ENCODE measurements at regions not wholly inside any gene's neighbourhood (a gene's known extent, or its start where the extent isn't known, plus 50 kb on each side); places are given as distances from the start of the nearest gene placed in this dataset.

GRCh38 chr4:59217910-59218631 is 1982.1 kb upstream of the ADGRL3 start:
- no CpG with 5 or more reads among the region's 5 CpGs for WGBS (ENCODE audit: extremely low coverage, insufficient coverage, low lambda C conversion rate)
- Histone ChIP-seq H3K4me2 (ENCODE audit: low read length) (no peak overlapping the region), H3K9ac (ENCODE audit: low read length) (no peak overlapping the region)

GRCh38 chr4:59222221-59222620 is 1977.9 kb upstream of the ADGRL3 start:
- H3K4ac ChIP-seq (ENCODE audit: low read depth, low read length), result no peak overlapping the region
- H3K23ac ChIP-seq (ENCODE audit: low read length), result no peak overlapping the region
- WGBS (ENCODE audit: extremely low coverage, insufficient coverage, low lambda C conversion rate), result no CpG with 5 or more reads among the region's 4 CpGs
- DNase-seq, result no peak
- no peak overlapping the region for H2BK120ac ChIP-seq (ENCODE audit: low read depth, low read length)
- no peaks in the 10 kb centered on the region for H3K4me1 ChIP-seq (ENCODE audit: control insufficient read depth, low read depth, low read length)
- no peak overlapping the region for H3K4me3 ChIP-seq (ENCODE audit: low read length)
- H3K79me1 ChIP-seq (ENCODE audit: low read length), result no peaks in the 10 kb centered on the region
- H2AK5ac ChIP-seq (ENCODE audit: low read length), result no peak overlapping the region
- no peak overlapping the region for H3K56ac ChIP-seq (ENCODE audit: low read length)
- H3K27me3 ChIP-seq (ENCODE audit: insufficient read depth, low read length, poor library complexity), result no peaks in the 10 kb centered on the region
- no peak overlapping the region for H3K18ac ChIP-seq (ENCODE audit: low read length)
- no peak overlapping the region for H2BK5ac ChIP-seq (ENCODE audit: low read length)
- H3K9ac ChIP-seq (ENCODE audit: low read length), result no peak overlapping the region
- H4K5ac ChIP-seq (ENCODE audit: low read length), result no peak overlapping the region
- no peak overlapping the region for H3K27ac ChIP-seq (ENCODE audit: low read depth, low read length)
- no peaks in the 10 kb centered on the region for H3K36me3 ChIP-seq (ENCODE audit: control insufficient read depth, insufficient read depth, low read length)
- H3K4me2 ChIP-seq (ENCODE audit: low read length), result no peak overlapping the region
- no peak overlapping the region for H2BK15ac ChIP-seq (replicated peaks; ENCODE audit: low read depth)
- H4K8ac ChIP-seq (ENCODE audit: low read depth, low read length), result no peak overlapping the region
- no peaks in the 10 kb centered on the region for H3K79me2 ChIP-seq (ENCODE audit: control insufficient read depth, insufficient read depth, low read length)

More at GRCh38 chr4:59217910-59218631, 1982.1 kb upstream of the ADGRL3 start:
- H3K27me3 ChIP-seq (ENCODE audit: insufficient read depth, low read length, poor library complexity), result no peaks in the 10 kb centered on the region
- no peak overlapping the region for H2BK5ac ChIP-seq (ENCODE audit: low read length)
- H2AK5ac ChIP-seq (ENCODE audit: low read length), result no peak overlapping the region
- no peak overlapping the region for H3K56ac ChIP-seq (ENCODE audit: low read length)
- no peak overlapping the region for H3K23ac ChIP-seq (ENCODE audit: low read length)
- no peak overlapping the region for H3K18ac ChIP-seq (ENCODE audit: low read length)
- H3K79me1 ChIP-seq (ENCODE audit: low read length), result no peaks in the 10 kb centered on the region
- H2BK120ac ChIP-seq (ENCODE audit: low read depth, low read length), result no peak overlapping the region
- H3K27ac ChIP-seq (ENCODE audit: low read depth, low read length), result no peak overlapping the region
- H4K8ac ChIP-seq (ENCODE audit: low read depth, low read length), result no peak overlapping the region
- H3K79me2 ChIP-seq (ENCODE audit: control insufficient read depth, insufficient read depth, low read length), result no peaks in the 10 kb centered on the region
- H2BK15ac ChIP-seq (replicated peaks; ENCODE audit: low read depth), result no peak overlapping the region
- no peak overlapping the region for H3K4me3 ChIP-seq (ENCODE audit: low read length)
- no peak for DNase-seq
- no peaks in the 10 kb centered on the region for H3K36me3 ChIP-seq (ENCODE audit: control insufficient read depth, insufficient read depth, low read length)
- H4K5ac ChIP-seq (ENCODE audit: low read length), result no peak overlapping the region
- no peaks in the 10 kb centered on the region for H3K4me1 ChIP-seq (ENCODE audit: control insufficient read depth, low read depth, low read length)
- no peak overlapping the region for H3K4ac ChIP-seq (ENCODE audit: low read depth, low read length)

DNA sequence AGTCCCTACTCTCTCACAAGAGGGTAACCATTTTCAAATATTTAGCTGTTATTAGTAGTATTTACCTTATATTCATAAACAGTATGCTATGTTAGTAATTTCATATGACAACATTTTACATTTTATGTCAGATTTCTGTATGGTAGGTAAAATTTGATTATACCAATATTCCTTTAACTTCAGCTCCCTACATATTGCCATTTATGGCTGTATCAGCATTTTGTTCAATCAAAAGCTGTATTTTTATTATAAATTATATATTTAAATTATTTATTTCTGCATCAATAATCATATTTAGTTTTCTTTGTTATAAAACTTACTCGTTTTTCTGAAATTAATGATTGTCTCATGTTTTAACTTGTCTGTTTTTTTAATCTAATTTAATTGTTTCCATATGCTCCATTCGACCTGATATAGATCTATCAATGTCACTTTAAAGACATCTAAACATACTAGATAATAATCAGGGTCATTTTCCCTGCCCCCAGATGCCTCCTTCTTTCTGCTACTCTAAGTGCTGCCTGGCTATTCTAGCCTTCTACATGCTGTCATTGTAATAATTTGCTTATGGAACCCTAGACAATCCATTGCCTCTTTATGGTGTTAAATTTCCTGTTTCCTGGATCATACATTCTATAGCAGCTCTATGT is 1976.7 kb upstream of the ADGRL3 start:
- WGBS (ENCODE audit: extremely low coverage, insufficient coverage, low lambda C conversion rate), result no CpG with 5 or more reads among the region's 2 CpGs

GRCh38 chr4:59238212-59238611 is 1961.9 kb upstream of the ADGRL3 start:
- H3K27ac ChIP-seq (ENCODE audit: low read depth, low read length), result no peak overlapping the region
- DNase-seq, result no peak
- H2BK15ac ChIP-seq (replicated peaks; ENCODE audit: low read depth), result no peak overlapping the region

More for the DNA sequence above, 1976.7 kb upstream of the ADGRL3 start:
- H3K56ac ChIP-seq (ENCODE audit: low read length), result no peak overlapping the region
- H3K79me2 ChIP-seq (ENCODE audit: control insufficient read depth, insufficient read depth, low read length), result no peaks in the 10 kb centered on the region
- no peak overlapping the region for H4K8ac ChIP-seq (ENCODE audit: low read depth, low read length)
- no peak overlapping the region for H2BK15ac ChIP-seq (replicated peaks; ENCODE audit: low read depth)
- no peaks in the 10 kb centered on the region for H3K4me1 ChIP-seq (ENCODE audit: control insufficient read depth, low read depth, low read length)
- no peak overlapping the region for H3K4ac ChIP-seq (ENCODE audit: low read depth, low read length)
- H2AK5ac ChIP-seq (ENCODE audit: low read length), result no peak overlapping the region
- H3K23ac ChIP-seq (ENCODE audit: low read length), result no peak overlapping the region
- no peak overlapping the region for H3K4me2 ChIP-seq (ENCODE audit: low read length)
- no peaks in the 10 kb centered on the region for H3K27me3 ChIP-seq (ENCODE audit: insufficient read depth, low read length, poor library complexity)
- H4K5ac ChIP-seq (ENCODE audit: low read length), result no peak overlapping the region
- no peak overlapping the region for H2BK5ac ChIP-seq (ENCODE audit: low read length)
- no peak overlapping the region for H3K9ac ChIP-seq (ENCODE audit: low read length)
- H3K27ac ChIP-seq (ENCODE audit: low read depth, low read length), result no peak overlapping the region
- H3K79me1 ChIP-seq (ENCODE audit: low read length), result no peaks in the 10 kb centered on the region
- H3K18ac ChIP-seq (ENCODE audit: low read length), result no peak overlapping the region
- H3K36me3 ChIP-seq (ENCODE audit: control insufficient read depth, insufficient read depth, low read length), result no peaks in the 10 kb centered on the region
- no peak overlapping the region for H3K4me3 ChIP-seq (ENCODE audit: low read length)
- no peak overlapping the region for H2BK120ac ChIP-seq (ENCODE audit: low read depth, low read length)
- DNase-seq, result no peak

GRCh38 chr4:59240011-59240410 is 1960.1 kb upstream of the ADGRL3 start:
- no peak overlapping the region for H3K18ac ChIP-seq (ENCODE audit: low read length)
- no peak overlapping the region for H3K27ac ChIP-seq (ENCODE audit: low read depth, low read length)
- H3K56ac ChIP-seq (ENCODE audit: low read length), result no peak overlapping the region
- H3K4me3 ChIP-seq (ENCODE audit: low read length), result no peak overlapping the region
- no peaks in the 10 kb centered on the region for H3K79me1 ChIP-seq (ENCODE audit: low read length)
- no peak overlapping the region for H4K5ac ChIP-seq (ENCODE audit: low read length)
- no peak overlapping the region for H3K23ac ChIP-seq (ENCODE audit: low read length)
- no peak overlapping the region for H2BK15ac ChIP-seq (replicated peaks; ENCODE audit: low read depth)
- H3K79me2 ChIP-seq (ENCODE audit: control insufficient read depth, insufficient read depth, low read length), result no peaks in the 10 kb centered on the region
- no peak overlapping the region for H3K4ac ChIP-seq (ENCODE audit: low read depth, low read length)
- H4K8ac ChIP-seq (ENCODE audit: low read depth, low read length), result no peak overlapping the region
- no peak overlapping the region for H2BK5ac ChIP-seq (ENCODE audit: low read length)
- H2BK120ac ChIP-seq (ENCODE audit: low read depth, low read length), result no peak overlapping the region
- H3K4me1 ChIP-seq (ENCODE audit: control insufficient read depth, low read depth, low read length), result no peaks in the 10 kb centered on the region
- H2AK5ac ChIP-seq (ENCODE audit: low read length), result no peak overlapping the region
- H3K36me3 ChIP-seq (ENCODE audit: control insufficient read depth, insufficient read depth, low read length), result no peaks in the 10 kb centered on the region
- no peaks in the 10 kb centered on the region for H3K27me3 ChIP-seq (ENCODE audit: insufficient read depth, low read length, poor library complexity)
- DNase-seq, result no peak
- no peak overlapping the region for H3K9ac ChIP-seq (ENCODE audit: low read length)
- no CpG with 5 or more reads among the region's 7 CpGs for WGBS (ENCODE audit: extremely low coverage, insufficient coverage, low lambda C conversion rate)
- H3K4me2 ChIP-seq (ENCODE audit: low read length), result no peak overlapping the region

More at GRCh38 chr4:59238212-59238611, 1961.9 kb upstream of the ADGRL3 start:
- no peaks in the 10 kb centered on the region for H3K4me1 ChIP-seq (ENCODE audit: control insufficient read depth, low read depth, low read length)
- no peak overlapping the region for H2BK5ac ChIP-seq (ENCODE audit: low read length)
- H4K8ac ChIP-seq (ENCODE audit: low read depth, low read length), result no peak overlapping the region
- H4K5ac ChIP-seq (ENCODE audit: low read length), result no peak overlapping the region
- no peak overlapping the region for H3K4ac ChIP-seq (ENCODE audit: low read depth, low read length)
- H2BK120ac ChIP-seq (ENCODE audit: low read depth, low read length), result no peak overlapping the region
- H3K4me2 ChIP-seq (ENCODE audit: low read length), result no peak overlapping the region
- no peaks in the 10 kb centered on the region for H3K36me3 ChIP-seq (ENCODE audit: control insufficient read depth, insufficient read depth, low read length)
- no peak overlapping the region for H3K56ac ChIP-seq (ENCODE audit: low read length)
- H3K18ac ChIP-seq (ENCODE audit: low read length), result no peak overlapping the region
- WGBS (ENCODE audit: extremely low coverage, insufficient coverage, low lambda C conversion rate), result no CpG with 5 or more reads among the region's 3 CpGs
- no peaks in the 10 kb centered on the region for H3K79me2 ChIP-seq (ENCODE audit: control insufficient read depth, insufficient read depth, low read length)
- no peaks in the 10 kb centered on the region for H3K27me3 ChIP-seq (ENCODE audit: insufficient read depth, low read length, poor library complexity)
- H3K4me3 ChIP-seq (ENCODE audit: low read length), result no peak overlapping the region
- no peak overlapping the region for H3K23ac ChIP-seq (ENCODE audit: low read length)
- H3K79me1 ChIP-seq (ENCODE audit: low read length), result no peaks in the 10 kb centered on the region
- H2AK5ac ChIP-seq (ENCODE audit: low read length), result no peak overlapping the region
- no peak overlapping the region for H3K9ac ChIP-seq (ENCODE audit: low read length)

All from mesendoderm (in vitro differentiated cells).